ENCODE measurements at regions not wholly inside any gene's neighbourhood (a gene's known extent, or its start where the extent isn't known, plus 50 kb on each side); places are given as distances from the start of the nearest gene placed in this dataset.

DNA sequence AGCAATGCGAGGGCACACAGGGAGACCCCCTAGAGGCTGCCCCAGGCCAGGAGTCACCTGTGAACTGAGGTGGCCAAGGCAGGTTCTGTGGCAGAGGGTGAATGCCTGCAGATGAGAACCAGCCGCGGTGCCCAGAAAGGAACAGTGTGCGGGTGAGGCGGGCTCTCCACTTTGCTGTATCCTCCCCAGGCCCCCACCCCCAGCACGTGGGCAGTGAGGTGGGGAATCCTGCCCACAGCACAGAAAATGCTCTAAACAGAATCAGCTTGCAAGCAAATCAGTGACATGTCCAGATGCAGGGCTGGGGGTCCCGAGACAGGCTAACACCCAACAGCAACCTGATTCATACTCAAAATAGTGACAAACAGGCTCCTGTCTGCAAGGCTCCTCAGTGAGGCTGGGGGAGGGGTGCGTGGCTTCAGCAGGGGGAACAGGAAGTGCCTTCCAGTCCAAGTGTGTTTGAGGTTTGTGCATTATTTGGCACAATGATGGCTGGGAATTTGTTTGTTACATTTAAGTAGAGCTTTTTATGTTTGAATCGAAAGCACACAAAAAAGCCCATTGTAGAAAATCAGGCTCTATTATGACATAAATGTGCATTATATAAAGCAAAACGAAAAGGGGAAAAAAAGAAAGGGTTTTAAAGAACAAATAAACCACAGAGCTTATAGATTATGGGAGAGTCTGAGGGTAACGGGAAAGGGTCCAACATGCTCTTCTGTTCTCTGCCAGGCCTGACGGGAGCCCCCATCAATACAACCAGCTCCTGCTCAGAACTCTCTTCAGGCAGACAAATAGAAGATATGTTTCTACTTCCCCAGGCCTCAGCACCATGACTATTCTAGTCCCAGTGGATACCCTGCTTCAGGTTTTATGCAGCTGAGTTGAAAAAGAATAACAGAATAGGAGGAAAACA is 201.3 kb downstream of the HSD17B3 start:
- TF ChIP-seq, protein P1, sequence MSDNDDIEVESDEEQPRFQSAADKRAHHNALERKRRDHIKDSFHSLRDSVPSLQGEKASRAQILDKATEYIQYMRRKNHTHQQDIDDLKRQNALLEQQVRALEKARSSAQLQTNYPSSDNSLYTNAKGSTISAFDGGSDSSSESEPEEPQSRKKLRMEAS (IDR thresholded peaks at IDR 0.05): no peak
- no peak for TF ChIP-seq ZBTB7A (IDR thresholded peaks at IDR 0.05; ENCODE audit: low read depth)

All from Ishikawa (cell line).